SK-MEL-5 (cell line): ENCODE measurements at regions not wholly inside any gene's neighbourhood (a gene's known extent, or its start where the extent isn't known, plus 50 kb on each side); places are given as distances from the start of the nearest gene placed in this dataset.
"Not testable (repeated sequence)": the region's sequence is repeated elsewhere in the genome, so short reads cannot be mapped to it uniquely, and the experiment has no call there.

Experiments
- DNase-seq: peaks from one replicate; pipeline ENCODE4 v3.0.0-alpha.2; 2016; ENCODE audit warnings: low read depth, low spot score
- in situ Hi-C: cut with HindIII; loops from 2 replicates; pipeline ENCODE4 v1.10.0; 2016; ENCODE audit warnings: low sequenced_read_pairs, high pct_unique_total_duplicates, low pct_unique_long_range_greater_than_20kb

GRCh38 chr10:118805146-118805545 is 50.4 kb upstream of the CACUL1 start:
- in situ Hi-C loops, result no loop called here
- DNase-seq, result no peak

- in situ Hi-C loops, result no loop called here
These were observed 52.9 kb upstream of the CACUL1 start for GRCh38 chr10:118807512-118808305.

GRCh38 chr10:118808601-118809356 is 54.0 kb upstream of the CACUL1 start:
- in situ Hi-C loops, result no loop called here

More at GRCh38 chr10:118807512-118808305, 52.9 kb upstream of the CACUL1 start:
- DNase-seq, result no peak

GRCh38 chr10:118809357-118810220 is 54.8 kb upstream of the CACUL1 start:
- no peak for DNase-seq
- in situ Hi-C loops, result no loop called here

More at GRCh38 chr10:118808601-118809356, 54.0 kb upstream of the CACUL1 start:
- DNase-seq, result no peak

- DNase-seq, result no peak
- in situ Hi-C loops, result no loop called here
These were observed 56.2 kb upstream of the CACUL1 start for GRCh38 chr10:118810796-118811505.

GRCh38 chr10:118811675-118812392 is 57.1 kb upstream of the CACUL1 start:
- DNase-seq, result no peak
- in situ Hi-C loops, result no loop called here

- no peak for DNase-seq
- in situ Hi-C loops, result no loop called here
These were observed 57.6 kb upstream of the CACUL1 start for GRCh38 chr10:118812393-118812740.

- in situ Hi-C loops, DNase-seq: not testable (repeated sequence)
These were observed 58.2 kb upstream of the CACUL1 start for GRCh38 chr10:118813001-118813400.

- DNase-seq, result no peak
- in situ Hi-C loops, result no loop called here
These were observed 61.9 kb upstream of the CACUL1 start for GRCh38 chr10:118816471-118817168.

- in situ Hi-C loops, result no loop called here
- DNase-seq, result no peak
These were observed 62.7 kb upstream of the CACUL1 start for GRCh38 chr10:118817328-118818068.

GRCh38 chr10:118818621-118819221 is 64.0 kb upstream of the CACUL1 start:
- in situ Hi-C loops, result no loop called here
- no peak for DNase-seq

GRCh38 chr10:118820326-118821116 is 65.8 kb upstream of the CACUL1 start:
- in situ Hi-C loops, result no loop called here

GRCh38 chr10:118823256-118823907 is 68.6 kb upstream of the CACUL1 start:
- no peak for DNase-seq
- in situ Hi-C loops, result no loop called here

More at GRCh38 chr10:118820326-118821116, 65.8 kb upstream of the CACUL1 start:
- no peak for DNase-seq

- in situ Hi-C loops, result no loop called here
- no peak for DNase-seq
These were observed 72.3 kb upstream of the CACUL1 start for GRCh38 chr10:118827053-118827452.
